GM18517 (cell line): ENCODE measurements at regions not wholly inside any gene's neighbourhood (a gene's known extent, or its start where the extent isn't known, plus 50 kb on each side); places are given as distances from the start of the nearest gene placed in this dataset.

Experiments
- ATAC-seq: cut with Tn5 transposase; IDR thresholded peaks from one replicate; pipeline ENCODE4 v1.9.1; 2021; ENCODE audit warnings: mild to moderate bottlenecking, moderate library complexity; ENCODE audit not compliant: unreplicated experiment

DNA sequence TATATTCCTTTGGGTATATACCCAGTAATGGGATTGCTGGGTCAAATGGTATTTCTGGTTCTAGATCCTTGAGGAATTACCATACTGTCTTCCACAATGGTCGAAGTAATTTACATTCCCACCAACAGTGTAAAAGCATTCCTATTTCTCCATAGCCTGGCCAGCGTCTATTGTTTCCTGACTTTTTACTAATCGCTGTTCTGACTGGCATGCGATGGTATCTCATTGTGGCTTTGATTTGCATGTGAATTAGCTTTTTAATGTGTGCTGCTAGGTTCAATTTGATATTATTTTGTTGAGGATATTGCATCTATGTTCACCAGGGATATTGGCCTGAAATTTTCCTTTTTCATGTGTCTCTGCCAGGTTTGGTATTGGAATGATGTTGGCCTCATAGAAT lies 67.4 kb upstream of the VRK2 start:
- no peak for ATAC-seq

- no peak for ATAC-seq
Observed at GRCh38 chr2:57981083-57981768, 65.4 kb upstream of the VRK2 start.

- ATAC-seq: no peak
Observed at GRCh38 chr2:57987835-57988573, 58.6 kb upstream of the VRK2 start.

DNA sequence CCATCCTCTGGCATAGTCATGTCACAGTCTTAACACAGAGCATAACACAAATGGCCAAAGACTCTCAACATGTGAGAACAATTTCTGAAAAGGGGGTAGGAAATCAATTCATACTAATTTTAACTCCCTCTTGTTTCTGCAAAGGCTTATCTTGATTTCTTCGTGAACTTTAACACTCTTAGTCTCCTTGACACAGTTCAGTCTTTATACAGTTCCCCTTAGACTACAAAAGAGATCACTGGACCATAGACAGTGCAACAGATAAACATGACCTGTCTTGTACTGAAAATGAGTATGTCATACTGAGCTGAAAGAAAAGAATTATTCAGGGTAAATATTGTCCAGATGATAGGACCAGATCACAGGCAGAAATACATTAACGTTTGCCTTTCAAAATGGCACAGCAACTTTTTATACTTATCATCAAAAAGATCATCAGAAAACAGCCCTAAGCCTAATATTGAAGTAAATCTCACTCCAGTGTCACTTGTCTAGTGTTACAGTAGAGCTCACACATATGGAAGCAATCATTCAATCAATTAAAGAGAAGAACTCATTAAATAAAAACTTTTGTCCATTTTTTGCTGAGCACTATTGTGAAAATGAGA lies 56.4 kb upstream of the VRK2 start:
- no peak for ATAC-seq
